Middle frontal gyrus (tissue), 1 donor: ENCODE measurements at regions not wholly inside any gene's neighbourhood (a gene's known extent, or its start where the extent isn't known, plus 50 kb on each side); places are given as distances from the start of the nearest gene placed in this dataset.

Experiments used
- DNase-seq: peaks from one replicate; pipeline ENCODE4 v3.0.0-alpha.2; 2015; ENCODE audit warnings: low spot score; ENCODE audit errors: extremely low spot score

DNA sequence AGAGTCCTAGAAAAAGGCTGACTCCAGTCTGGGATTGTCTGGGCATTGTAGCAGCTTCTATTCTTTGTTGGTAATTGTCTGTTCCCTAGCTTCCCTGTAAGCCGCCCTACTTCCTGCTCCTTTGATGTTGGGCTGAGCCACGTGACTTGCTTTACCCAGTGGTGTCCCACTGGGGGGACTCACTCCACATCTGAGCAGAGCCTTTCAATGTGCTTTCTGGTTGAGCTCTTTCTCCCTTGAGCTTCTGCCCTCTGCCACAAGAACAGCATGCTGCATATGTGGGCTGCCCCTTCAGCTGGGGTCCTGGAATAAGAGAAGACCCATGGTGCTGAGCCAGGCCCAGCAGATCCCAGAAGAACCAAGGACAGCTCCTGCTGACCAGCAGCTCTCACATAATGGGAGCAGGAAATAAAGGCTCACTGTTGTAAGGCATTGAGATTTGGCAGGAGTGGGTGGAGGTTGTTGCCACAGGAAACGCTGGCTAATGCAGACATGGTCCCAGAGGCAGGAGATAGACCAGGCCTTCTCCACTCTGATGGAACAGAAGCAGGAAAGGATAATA is 276.3 kb upstream of the GJB5 start:
- no peak for DNase-seq

DNA sequence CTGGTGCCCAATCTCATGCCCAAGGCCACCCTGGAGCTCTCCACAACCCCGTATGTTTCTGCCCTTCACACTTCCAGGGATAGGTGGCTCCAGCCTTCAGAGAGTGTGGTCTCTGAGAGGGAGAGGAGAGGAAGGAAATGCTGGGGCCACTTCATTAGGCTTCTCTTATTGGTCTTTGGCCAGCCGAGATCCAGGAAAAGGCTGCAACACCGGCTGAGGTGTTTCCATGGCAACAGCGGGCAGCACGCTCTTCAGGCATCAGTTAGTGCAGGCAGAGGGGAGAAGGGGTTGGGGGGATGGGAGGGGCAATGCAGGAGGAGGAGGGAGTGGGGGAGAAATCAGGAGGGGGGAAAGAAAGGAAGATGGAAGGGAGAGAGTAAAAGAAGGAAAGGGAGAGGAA is 275.1 kb upstream of the GJB5 start:
- no peak for DNase-seq

DNA sequence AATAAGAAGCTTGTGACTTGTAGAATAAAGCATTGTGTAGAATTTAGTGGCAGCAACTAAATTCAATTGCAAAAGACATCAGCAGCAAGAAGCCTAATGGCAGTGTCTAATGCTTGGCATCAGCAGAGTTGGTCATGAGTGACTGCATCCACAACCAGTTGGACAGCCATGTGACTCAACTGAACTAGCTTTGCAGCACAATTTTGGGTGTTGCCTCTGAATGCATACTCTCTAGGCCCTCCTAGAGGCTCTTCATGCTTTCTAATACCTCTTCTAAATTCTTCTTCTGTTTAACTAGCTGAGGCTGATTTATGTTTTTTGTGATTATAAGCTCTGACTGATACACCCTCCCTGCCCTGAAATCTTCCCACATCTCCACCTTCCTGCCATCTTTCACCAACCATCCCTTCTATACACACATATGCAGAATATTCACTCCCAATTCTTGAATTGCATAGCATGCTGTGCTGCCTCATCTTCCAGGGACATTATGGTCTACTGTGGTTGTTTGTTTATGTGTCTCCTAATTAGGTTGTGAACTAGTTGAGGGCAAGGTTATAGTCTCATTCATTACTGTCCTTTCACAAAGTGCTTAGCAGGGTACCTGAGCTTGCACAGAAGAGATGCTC is 266.7 kb upstream of the GJB5 start:
- DNase-seq: no peak

DNA sequence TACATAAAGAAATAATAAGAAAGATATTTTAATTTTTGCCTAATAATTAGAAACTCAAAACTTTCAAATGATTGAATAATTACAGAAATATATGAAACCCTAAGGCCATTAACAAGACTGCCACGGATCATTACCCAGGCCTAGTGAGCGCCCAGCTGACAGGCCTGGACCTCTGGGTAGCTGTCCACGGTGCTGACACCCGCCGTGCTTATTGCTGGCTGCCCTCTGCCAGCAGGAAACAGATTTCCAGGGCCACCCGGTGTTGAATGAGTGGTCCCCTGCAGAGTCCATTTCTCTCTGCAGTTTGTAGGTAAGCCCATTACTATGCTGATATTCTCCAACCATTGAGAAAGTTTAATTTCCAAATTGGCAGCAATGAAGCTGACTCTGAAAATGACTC is 254.4 kb upstream of the GJB5 start:
- no peak for DNase-seq

DNA sequence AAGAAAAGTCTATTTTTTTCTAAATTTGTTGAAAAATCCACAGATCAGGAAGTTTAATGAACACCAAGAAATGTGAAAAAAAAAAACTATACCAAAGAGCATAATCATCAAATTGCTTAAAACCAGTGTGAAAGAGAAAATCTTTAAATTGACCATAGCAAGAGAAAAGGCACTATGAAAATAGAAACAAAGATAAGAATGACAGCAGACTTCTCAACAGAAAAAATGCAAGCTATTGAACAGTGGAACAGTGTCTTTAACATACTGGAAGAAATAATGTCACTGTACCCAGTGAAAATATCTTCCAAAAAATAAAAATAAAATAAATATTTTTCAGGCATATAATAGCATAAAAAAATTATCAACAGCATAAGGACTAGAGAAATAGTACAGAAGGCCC is 243.0 kb upstream of the GJB5 start:
- no peak for DNase-seq

DNA sequence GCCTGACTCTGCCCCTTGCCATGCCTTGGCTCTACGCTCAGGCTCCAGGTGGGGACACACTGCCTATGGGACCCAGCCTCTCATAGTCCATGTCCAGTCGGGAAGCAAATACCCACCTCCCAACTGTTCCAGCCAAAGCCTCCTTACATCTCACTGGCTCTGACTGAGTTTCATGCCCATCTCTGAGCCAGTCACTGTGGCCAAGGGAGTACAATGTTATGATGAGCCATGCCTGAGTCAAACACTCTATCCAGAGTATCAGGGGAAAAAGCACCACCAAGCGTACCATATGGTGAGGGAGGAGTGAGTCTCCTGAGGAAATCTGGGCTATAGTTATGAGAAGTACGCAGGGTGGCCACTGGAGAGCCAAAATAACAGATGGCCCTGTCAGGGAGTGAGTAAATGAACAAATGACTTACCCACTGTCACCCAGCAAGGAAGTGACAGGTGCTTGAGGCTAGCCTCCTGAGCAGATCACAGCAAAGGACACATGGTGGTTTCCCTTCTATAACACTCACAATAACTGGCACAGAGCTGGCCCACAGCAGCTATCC is 236.6 kb upstream of the GJB5 start:
- DNase-seq: no peak

DNA sequence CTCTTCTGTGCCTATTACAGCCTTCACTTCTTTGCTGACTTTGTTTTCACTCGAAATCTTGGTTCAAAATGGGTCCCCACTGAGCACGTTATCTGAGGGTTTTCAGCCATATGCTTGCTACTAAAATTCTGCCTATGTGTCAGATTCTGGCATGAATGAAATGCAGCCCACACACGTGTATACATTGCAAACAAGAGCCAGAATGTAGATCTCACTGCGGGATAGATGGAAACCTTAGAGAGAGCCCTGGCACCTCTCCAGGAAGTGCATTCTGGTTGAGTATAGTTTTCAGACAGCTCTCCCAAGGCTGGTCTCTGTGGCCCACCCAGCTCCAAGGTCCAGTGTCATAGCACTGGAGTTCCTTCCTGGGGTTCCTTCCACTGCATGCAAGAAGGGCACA is 234.7 kb upstream of the GJB5 start:
- no peak for DNase-seq

DNA sequence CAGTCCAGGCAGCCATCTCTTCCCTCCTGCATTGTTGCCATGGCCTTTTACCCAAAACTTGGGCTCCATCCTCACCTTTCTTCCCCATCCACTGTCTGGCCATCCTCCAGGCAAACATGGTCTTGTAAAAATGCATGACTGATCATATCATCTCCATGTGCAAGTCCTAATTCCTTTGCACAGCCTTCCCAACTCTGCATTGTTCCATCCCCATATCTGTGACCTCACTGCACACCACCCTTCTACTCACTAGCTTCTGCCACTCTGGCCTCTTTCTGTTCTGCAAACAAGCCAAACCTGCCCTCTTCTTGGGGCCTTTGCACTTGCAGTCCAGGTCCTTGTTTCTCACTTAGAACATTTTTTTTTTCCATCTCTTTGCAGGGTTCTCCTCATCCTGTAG is 230.1 kb upstream of the GJB5 start:
- no peak for DNase-seq

DNA sequence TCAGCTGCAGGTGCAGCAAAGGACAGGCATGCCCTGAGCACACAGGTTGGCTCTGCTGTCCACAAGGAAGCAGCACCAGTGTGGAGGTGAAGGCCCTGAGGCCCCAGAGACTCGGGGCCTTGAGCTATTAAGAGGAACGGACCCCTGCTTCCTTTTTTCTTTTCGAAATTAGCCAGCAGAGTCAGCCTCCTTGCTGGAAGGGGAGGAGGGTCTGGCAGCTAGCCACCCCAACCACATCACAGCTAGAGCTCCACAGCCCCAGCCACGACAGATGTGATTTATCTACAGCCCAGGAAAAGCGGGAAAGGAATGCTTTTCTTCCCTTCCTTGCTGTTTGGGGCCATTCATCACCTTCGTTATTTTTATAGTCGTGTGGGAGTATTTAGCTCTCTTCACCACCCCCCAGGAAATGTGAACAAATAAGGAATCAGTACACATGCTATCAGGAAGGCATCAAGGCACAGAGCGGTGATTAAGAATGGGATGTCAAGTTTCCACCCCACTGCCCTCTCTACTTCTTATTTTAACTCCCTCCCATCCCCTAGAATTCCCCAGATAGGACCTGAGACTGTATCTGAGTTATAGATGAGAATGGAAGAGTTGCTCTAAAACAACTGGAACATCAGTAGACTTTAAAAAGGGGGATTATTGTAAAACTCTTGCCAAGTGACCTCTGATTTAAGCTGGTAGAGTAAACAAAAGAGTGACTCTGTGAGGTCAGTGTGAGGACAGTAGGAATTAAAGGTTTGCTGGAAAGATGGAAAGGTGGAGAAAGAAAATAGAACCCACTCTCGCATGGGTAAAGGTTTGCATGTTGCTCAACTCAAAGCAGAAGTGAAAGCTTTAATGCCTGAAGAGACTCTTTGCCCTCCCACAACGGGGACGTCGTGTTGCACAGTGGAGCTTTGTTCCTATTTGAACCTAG is 224.7 kb upstream of the GJB5 start:
- no peak for DNase-seq

DNA sequence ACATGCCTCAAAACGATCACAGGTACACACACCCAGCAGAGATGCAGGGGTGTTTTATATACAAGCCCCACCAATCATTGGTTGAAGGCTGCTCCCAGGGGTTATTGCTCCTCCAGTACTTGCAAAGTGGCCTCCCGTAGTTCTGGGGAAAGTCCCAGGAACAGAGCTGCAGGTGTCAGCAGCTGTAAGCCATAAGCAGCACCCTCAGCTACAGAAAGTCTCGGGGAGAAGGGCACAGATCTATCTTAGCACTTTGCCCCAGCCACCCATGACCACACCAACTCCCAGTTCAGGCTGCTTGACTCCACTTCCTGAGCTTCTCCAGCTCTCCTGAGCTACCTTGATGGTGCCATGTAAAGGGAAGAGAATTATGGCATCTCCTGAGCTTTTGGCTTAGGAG is 222.7 kb upstream of the GJB5 start:
- no peak for DNase-seq

DNA sequence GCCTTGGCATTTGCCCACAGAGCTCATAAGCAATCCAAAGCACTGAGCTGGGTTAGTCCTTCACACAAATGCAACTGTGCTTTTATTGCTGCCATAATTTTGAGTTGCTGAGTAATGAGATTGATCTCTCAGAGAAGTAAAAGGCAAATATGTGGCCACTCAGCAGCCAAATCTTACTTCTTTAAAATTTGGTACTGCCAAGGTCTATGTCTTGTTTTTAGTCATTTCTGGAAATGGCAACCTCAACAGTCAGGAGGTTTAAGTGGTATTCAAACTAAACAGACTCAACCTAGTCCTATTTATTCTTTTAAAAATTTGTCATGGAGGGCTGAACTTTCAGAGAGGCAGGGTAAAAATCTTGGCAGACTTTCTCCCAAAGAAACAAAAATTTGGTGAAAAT is 216.4 kb upstream of the GJB5 start:
- DNase-seq: no peak

DNA sequence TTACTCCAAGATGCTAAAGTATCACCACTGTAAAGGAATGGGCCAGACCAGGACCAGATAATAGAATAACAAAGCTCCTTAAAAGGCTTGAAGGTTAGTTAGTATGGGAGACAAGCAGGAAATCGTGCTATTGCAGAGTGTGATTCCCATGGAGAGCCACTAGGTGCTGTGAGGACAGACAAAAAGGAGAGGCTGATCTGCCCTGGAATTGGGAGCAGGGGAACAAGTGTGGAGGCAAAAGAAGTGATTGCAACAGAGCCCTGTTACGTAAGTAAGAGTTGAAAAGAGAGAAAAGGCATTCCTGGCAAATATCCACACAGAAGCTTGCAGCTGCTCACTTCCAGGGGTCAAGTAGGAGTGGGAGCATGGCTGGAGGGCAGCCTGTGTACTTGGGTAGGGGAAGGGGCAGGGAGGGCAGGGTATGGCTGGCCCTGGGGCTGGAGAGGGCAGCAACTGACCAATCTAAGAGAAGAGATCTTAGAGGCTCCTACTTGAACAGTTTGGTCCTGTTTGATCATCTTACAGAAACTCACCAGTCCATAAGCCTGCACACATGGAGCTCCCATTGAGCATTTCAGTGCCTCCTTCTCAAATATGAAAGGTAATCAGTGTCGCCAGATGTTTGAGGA is 207.7 kb upstream of the GJB5 start:
- no peak for DNase-seq

DNA sequence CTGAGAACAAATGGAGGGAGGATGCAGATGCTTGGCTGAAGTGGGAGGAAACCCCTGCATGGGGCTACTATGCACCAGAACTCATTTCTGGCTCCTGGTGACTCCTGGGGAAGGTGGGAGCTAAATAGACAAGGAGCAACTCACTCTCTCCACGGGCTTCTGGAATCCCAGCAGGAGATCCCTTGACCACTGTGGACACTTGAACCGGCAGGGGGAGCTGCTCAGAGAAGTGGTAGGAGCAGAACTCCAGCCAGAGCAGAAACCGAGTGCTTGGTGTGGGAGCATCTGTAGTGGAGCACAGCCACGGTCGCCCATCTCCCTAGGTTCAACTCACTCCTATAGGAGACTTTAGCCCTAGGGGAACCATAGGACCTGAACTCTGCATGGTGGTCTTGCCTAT is 205.6 kb upstream of the GJB5 start:
- DNase-seq: no peak

DNA sequence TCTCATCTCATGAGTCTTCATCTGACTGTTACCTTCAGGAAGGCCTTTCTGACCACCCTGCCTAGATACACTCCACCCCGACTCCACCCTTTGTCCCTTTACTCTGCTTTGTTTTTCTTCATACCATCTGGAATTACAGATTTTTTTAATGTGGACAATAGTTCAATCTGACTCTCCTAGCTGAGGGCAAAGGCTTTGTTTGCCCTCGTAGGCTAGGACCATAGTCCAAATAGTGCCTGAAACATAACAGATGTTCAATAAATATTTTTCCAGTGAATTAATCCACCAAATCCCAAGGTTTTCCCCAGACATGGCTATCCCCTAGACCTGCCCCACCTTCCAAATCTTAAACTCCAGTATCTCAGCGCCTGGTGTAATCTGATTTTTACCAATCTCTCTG is 176.5 kb upstream of the GJB5 start:
- DNase-seq: no peak

DNA sequence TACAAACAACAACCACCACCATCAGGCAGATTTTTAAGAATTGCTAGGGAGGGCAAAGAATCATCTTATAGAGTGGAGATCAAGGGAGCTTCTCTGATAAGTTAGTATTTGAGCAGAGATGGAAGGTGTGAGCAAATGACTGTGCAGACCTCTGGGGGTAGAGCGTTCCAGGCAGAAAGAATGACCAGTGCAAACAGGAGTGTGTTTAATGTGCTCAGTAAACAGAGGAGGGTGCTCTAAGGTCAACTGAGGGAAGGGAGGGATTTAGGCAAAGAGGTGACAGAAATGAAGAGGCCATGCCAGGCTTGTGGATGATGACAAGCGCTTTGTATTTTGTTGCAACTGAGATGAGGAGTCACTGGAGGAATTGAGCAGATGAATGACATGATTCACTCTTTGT is 172.5 kb upstream of the GJB5 start:
- no peak for DNase-seq

DNA sequence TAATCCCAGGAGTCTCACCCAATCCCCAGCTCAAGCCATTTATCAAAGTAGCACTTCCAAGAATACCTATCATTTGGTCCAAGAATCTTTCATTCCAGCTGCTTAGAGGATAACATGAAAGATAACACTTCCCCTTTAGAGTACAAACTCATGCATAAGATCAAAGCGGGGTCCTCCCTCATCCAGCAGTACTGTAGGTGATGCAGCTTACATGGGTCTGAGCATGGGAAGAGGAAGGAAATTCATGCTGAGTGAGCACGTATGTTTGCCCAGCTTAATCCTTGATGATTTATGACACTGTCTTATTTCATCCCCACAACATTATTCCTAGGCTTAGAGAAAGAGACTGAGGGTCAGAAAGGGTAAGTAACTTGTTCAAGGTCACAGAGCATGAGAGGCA is 167.1 kb upstream of the GJB5 start:
- no peak for DNase-seq

DNA sequence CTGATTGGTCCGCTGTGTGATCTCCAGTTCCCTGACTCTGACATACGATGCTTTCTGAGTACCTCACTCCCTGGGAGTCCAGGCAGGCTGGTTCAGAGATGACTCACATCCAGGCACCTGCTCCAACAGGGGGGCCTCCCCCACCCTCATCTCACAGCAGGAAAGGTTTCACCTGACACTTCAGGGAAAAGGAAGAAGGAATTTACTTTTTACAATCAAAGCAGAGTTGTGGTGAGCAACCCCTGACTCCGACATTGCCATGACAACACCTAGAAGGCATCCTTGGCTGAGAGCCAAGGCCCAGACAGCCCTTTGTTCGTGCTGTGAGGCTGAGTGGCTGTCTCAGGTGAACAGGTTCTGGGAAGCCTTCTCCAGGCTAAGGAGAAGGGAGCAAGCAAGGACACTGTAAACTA is 164.6 kb upstream of the GJB5 start:
- DNase-seq: no peak

DNA sequence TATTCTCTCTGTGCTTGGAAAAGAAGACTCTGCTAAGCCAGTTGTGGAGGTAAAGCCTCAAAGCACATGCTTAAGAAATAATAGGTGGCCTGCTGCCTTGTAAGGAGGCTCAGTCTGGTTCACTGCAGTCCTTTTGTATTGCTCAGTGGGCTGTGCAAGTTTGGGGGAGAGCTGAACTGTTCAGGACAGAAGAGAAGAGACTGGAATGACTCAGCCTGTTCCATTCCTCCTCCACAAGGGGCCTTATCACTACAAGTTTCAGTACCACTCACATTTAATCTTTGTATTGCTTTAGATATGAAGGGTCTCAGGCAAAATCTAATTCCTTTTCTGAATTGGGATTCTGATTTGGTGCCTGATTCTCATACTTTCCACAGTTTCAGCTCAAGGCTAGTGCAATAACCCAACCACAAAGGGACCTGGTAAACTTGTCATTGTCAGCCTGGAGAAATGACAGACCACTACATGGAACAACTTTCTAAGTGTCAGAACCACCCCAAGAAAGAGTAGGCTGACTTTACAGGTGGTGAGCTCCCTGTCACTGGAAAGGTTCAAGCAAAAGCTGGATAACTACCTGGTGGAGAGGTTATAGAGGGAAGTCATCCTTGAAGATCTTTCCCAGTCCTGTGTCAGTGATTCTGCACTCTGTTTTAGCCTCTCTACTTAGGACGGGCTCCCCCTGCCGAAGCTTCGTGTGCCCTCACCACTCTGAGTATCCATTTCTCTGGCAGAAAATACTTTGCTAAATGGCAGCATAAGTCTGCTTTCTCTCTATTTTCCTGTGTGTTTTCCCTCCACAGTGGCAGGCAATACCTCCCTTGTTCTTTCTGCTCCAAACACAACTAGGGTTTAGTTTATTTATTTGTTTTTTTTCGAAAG is 162.9 kb upstream of the GJB5 start:
- DNase-seq: no peak

DNA sequence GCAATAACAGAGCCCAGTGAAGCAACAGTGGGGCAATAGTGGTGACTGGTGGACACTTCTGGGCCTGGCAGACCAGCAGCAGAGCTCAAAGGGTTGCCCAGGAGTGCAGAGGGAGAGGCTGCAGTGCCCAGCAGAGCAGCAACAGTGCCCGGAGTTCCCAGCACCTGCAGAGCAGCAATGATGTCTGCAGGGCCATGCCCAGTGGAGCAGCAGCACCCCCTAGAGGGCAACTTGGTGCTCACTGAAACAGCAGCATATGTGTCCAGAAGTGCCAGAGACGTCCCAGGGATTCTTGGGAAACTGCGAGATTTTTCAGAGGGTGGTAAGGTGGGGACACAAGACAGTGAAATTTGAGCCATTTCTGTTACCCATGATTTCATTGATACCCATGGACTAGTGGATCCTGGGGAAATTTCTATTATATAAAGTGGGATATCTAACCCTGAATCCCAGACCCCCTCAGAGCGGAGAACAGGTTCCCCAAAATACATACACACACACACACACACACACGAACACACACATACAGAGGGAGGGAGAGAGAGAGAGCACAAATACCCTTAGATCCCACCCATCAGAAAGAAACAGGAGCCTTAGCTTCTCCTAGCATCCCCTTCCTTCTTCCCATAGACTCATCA is 156.9 kb upstream of the GJB5 start:
- peak; percentile 61 for DNase-seq

DNA sequence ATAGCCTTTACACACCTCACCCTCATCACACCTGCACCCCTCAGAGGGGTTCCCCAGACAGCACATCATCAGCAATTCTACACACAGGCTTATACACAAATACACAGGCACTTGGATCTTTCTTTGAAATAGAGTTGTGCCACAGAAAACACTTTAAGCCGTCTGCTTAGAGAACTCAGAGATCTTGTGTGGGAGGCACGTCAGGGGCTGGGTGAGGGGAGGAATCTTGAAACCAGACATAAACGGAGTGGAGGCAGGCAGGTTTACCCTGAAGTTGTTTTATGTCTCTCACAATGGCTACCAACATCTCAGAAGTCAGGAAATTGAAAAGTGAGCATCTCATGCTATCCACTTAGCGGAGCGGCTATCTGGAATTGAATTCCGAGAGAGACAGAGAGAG is 151.9 kb upstream of the GJB5 start:
- DNase-seq: no peak
